MM.1S (cell line): ENCODE measurements at regions not wholly inside any gene's neighbourhood (a gene's known extent, or its start where the extent isn't known, plus 50 kb on each side); places are given as distances from the start of the nearest gene placed in this dataset.

Experiments used
- DNase-seq: peaks from one replicate; pipeline ENCODE4 v3.0.0-alpha.2; 2015
- H2AFZ ChIP-seq: fragments of 300-600 bp; sonication (generic); 2 replicates; pipeline ENCODE4 v1.6.0; 2016; ENCODE audit warnings: antibody characterized with exemption, low read length
- H3F3A ChIP-seq: fragments of 300-600 bp; sonication (generic); 2 replicates; pipeline ENCODE4 v1.6.1; 2016; ENCODE audit warnings: mild to moderate bottlenecking, antibody characterized with exemption, low read length, moderate library complexity, mixed read lengths; ENCODE audit not compliant: insufficient read depth
- H3K27ac ChIP-seq: fragments of 300-600 bp; sonication (generic); 2 replicates; pipeline ENCODE4 v1.5.1; 2016; ENCODE audit warnings: mild to moderate bottlenecking, low read length
- H3K27me3 ChIP-seq: fragments of 300-600 bp; sonication (generic); replicated peaks from 2 replicates; pipeline ENCODE4 v1.6.0; 2016; ENCODE audit warnings: low read length; ENCODE audit not compliant: insufficient read depth
- H3K36me3 ChIP-seq: fragments of 300-600 bp; sonication (generic); replicated peaks from 2 replicates; pipeline ENCODE4 v1.6.1; 2016; ENCODE audit warnings: mild to moderate bottlenecking, low read length, mixed read lengths; ENCODE audit not compliant: insufficient read depth
- H3K4me1 ChIP-seq: fragments of 300-600 bp; sonication (generic); 2 replicates; pipeline ENCODE4 v1.6.1; 2016; ENCODE audit warnings: low read length, mixed read lengths
- H3K4me2 ChIP-seq: fragments of 300-600 bp; sonication (generic); 2 replicates; pipeline ENCODE4 v1.6.0; 2016; ENCODE audit warnings: low read depth, low read length
- H3K4me3 ChIP-seq: fragments of 300-600 bp; sonication (generic); 2 replicates; pipeline ENCODE4 v1.5.1; 2016; ENCODE audit warnings: low read length, mixed read lengths
- H3K79me2 ChIP-seq: fragments of 300-600 bp; sonication (generic); 2 replicates; pipeline ENCODE4 v1.6.1; 2016; ENCODE audit warnings: mixed run types, low read length, mixed read lengths
- H3K9ac ChIP-seq: fragments of 300-600 bp; sonication (generic); 2 replicates; pipeline ENCODE4 v1.6.1; 2016; ENCODE audit warnings: low read length, mixed read lengths
- H3K9me2 ChIP-seq: fragments of 300-600 bp; sonication (generic); replicated peaks from 2 replicates; pipeline ENCODE4 v1.6.1; 2016; ENCODE audit warnings: mild to moderate bottlenecking, low read length, mixed read lengths; ENCODE audit not compliant: insufficient read depth
- H3K9me3 ChIP-seq: fragments of 300-600 bp; sonication (generic); replicated peaks from 2 replicates; pipeline ENCODE4 v1.6.1; 2016; ENCODE audit warnings: mild to moderate bottlenecking, low read length, mixed read lengths; ENCODE audit not compliant: insufficient read depth
- H4K20me1 ChIP-seq: fragments of 300-600 bp; sonication (generic); 2 replicates; pipeline ENCODE4 v1.6.1; 2016; ENCODE audit warnings: mild to moderate bottlenecking, low read length, moderate library complexity, mixed read lengths; ENCODE audit not compliant: insufficient read depth
- EZH2 ChIP-seq: fragments of 300-600 bp; sonication (generic); optimal IDR thresholded peaks from 2 replicates; pipeline ENCODE3; 2017; ENCODE audit warnings: low read depth, mild to moderate bottlenecking, antibody characterized with exemption, low read length, mixed read lengths
- EZH2phosphoT487 ChIP-seq: fragments of 300-600 bp; sonication (generic); IDR thresholded peaks from 2 replicates; pipeline ENCODE4 v1.6.1; 2018; ENCODE audit warnings: antibody characterized with exemption, low read length
- TF ChIP-seq, protein P1 (sequence below): fragments of 300-600 bp; sonication (generic); IDR thresholded peaks from 2 replicates; pipeline ENCODE4 v1.5.1; 2016; ENCODE audit warnings: antibody characterized with exemption, low read length, mixed read lengths

DNA sequence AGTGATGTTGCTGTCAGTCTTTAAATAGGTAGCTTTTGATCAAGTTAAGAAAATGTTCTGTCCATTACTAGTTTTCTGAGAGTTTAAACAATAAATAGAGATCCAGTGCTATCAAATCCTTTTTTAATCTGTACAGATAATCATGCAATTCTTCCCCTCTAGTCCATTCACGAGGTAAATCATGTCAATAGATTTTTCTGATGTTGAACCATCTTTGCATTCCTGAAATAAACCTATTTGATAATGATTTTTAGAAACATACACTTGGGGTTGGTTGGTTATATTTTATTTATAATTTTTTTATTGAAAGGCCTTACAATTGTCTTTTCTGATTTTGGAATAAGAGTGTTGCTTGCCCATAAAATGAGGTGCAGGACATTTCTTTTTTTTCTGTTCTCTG, 95.0 kb downstream of the FAM53A start:
- peaks cover 11% of the 10 kb centered on the region for H3K27me3 ChIP-seq
- no peaks in the 10 kb centered on the region for H3K36me3 ChIP-seq
- H2AFZ ChIP-seq, result no peak overlapping the region
- H3K9me2 ChIP-seq, result no peaks in the 10 kb centered on the region
- no peak overlapping the region for H3K4me3 ChIP-seq
- H3K79me2 ChIP-seq, result no peaks in the 10 kb centered on the region
- no peak overlapping the region for H3K4me2 ChIP-seq
- no peaks in the 10 kb centered on the region for H3K9me3 ChIP-seq
- no peaks in the 10 kb centered on the region for H3K4me1 ChIP-seq
- no peak overlapping the region for H3K9ac ChIP-seq
- H3F3A ChIP-seq, result no peaks in the 10 kb centered on the region
- DNase-seq, result no peak
- TF ChIP-seq EZH2phosphoT487 (no peak), EZH2 (no peak)
- TF ChIP-seq, protein P1, sequence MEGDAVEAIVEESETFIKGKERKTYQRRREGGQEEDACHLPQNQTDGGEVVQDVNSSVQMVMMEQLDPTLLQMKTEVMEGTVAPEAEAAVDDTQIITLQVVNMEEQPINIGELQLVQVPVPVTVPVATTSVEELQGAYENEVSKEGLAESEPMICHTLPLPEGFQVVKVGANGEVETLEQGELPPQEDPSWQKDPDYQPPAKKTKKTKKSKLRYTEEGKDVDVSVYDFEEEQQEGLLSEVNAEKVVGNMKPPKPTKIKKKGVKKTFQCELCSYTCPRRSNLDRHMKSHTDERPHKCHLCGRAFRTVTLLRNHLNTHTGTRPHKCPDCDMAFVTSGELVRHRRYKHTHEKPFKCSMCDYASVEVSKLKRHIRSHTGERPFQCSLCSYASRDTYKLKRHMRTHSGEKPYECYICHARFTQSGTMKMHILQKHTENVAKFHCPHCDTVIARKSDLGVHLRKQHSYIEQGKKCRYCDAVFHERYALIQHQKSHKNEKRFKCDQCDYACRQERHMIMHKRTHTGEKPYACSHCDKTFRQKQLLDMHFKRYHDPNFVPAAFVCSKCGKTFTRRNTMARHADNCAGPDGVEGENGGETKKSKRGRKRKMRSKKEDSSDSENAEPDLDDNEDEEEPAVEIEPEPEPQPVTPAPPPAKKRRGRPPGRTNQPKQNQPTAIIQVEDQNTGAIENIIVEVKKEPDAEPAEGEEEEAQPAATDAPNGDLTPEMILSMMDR, result no peak
- H4K20me1 ChIP-seq, result no peaks in the 10 kb centered on the region
- H3K27ac ChIP-seq, result no peak overlapping the region

DNA sequence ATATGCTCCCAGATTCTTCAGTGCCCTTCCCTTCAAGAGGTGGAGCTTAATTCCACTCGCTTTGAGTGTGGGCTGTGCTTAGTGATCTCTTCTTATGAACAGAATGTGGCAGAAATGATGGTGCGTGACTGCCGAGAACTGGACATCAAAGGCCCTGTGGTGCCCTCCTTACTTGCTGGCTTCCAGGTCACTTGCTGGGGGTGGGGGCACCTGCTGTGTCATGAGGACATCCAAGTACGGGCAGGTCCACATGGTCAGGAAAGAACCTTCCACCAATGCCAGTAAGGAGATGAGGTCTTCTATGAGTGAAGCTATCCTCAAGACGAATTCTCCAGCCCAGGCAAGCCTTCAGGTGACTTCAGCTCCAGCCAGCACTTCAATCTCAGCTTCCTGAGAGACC, 95.8 kb downstream of the FAM53A start:
- peaks cover 11% of the 10 kb centered on the region for H3K27me3 ChIP-seq
- H3K4me2 ChIP-seq, result no peak overlapping the region
- H3K4me1 ChIP-seq, result no peaks in the 10 kb centered on the region
- H3K9me2 ChIP-seq, result no peaks in the 10 kb centered on the region
- no peak overlapping the region for H3K27ac ChIP-seq
- no peaks in the 10 kb centered on the region for H3F3A ChIP-seq
- DNase-seq, result no peak
- H3K9ac ChIP-seq, result no peak overlapping the region
- no peaks in the 10 kb centered on the region for H3K36me3 ChIP-seq
- no peaks in the 10 kb centered on the region for H3K79me2 ChIP-seq
- H3K9me3 ChIP-seq, result no peaks in the 10 kb centered on the region
- TF ChIP-seq EZH2 (no peak), EZH2phosphoT487 (no peak)
- TF ChIP-seq, protein P1, result no peak
- no peak overlapping the region for H2AFZ ChIP-seq
- H4K20me1 ChIP-seq, result no peaks in the 10 kb centered on the region
- H3K4me3 ChIP-seq, result no peak overlapping the region

DNA sequence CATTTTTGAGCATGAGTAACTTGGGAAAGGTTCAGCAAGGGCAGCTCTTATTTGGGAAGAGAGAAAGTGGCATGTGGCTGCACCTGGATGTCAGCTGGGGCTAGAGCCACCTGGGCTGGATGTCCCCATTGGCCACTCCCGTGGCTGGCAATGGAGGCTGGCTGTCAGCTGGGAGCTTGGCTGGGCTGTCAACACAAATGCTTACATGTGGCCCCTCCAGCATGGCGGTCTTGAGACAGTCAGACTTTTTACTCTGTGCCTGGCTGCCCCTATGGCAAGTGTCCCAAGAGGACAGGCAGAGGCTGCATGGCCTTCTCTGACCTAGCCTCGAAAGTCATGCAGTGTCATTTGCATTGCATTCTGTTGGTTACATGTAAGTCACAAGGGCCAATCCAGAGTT, 99.6 kb downstream of the FAM53A start:
- H3K4me3 ChIP-seq, result no peak overlapping the region
- H3K9ac ChIP-seq, result no peak overlapping the region
- no peaks in the 10 kb centered on the region for H3F3A ChIP-seq
- peaks cover 6% of the 10 kb centered on the region; the same call in 1 of the 2 replicates for H3K27me3 ChIP-seq
- no peak overlapping the region for H2AFZ ChIP-seq
- TF ChIP-seq EZH2phosphoT487, result no peak
- TF ChIP-seq, protein P1, result no peak
- TF ChIP-seq EZH2, result no peak
- no peak overlapping the region for H3K27ac ChIP-seq
- H3K36me3 ChIP-seq, result no peaks in the 10 kb centered on the region
- no peaks in the 10 kb centered on the region for H3K9me3 ChIP-seq
- no peaks in the 10 kb centered on the region for H3K4me1 ChIP-seq
- H4K20me1 ChIP-seq, result no peaks in the 10 kb centered on the region
- no peak for DNase-seq
- H3K9me2 ChIP-seq, result no peaks in the 10 kb centered on the region
- no peak overlapping the region for H3K4me2 ChIP-seq
- no peaks in the 10 kb centered on the region for H3K79me2 ChIP-seq
